NCI-H2107 treated with DMSO at 0.1 percent for 48 hours (cell line): ENCODE measurements at regions not wholly inside any gene's neighbourhood (a gene's known extent, or its start where the extent isn't known, plus 50 kb on each side); places are given as distances from the start of the nearest gene placed in this dataset.
"Not testable (repeated sequence)": the region's sequence is repeated elsewhere in the genome, so short reads cannot be mapped to it uniquely, and the experiment has no call there.

Experiments
- DNase-seq: peaks from one replicate; lab custom pipeline; 2025; ENCODE audit not compliant: unreplicated experiment; lab: John Stamatoyannopoulos, UW

- DNase-seq, result no peak
These were observed 981.1 kb downstream of the PCDH7 start for GRCh38 chr4:31701256-31701655.

GRCh38 chr4:31702326-31702725 lies 982.2 kb downstream of the PCDH7 start:
- no peak for DNase-seq

- no peak for DNase-seq
These were observed 994.1 kb downstream of the PCDH7 start for GRCh38 chr4:31714238-31714637.

- DNase-seq, result no peak
These were observed 995.1 kb downstream of the PCDH7 start for GRCh38 chr4:31715302-31715701.

DNA sequence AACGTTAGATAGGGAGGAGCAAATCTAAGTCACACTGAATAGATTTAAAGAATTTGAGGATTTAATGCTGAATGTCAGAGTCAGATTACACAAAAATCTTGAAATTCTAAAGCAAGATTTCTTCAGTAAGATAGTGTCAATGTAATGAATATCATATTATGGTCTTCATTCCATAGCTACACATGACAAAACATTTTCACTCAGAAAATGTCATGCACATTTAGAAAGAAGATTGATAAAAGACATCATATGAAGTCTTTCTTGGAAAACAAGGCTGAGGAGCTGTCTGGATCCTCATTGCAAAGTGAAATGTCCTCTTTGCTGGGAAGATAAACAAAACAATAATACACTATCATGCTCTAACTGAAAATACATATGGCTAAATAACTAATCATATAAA lies 1006.9 kb downstream of the PCDH7 start:
- no peak for DNase-seq

GRCh38 chr4:31735004-31735403 lies 1014.8 kb downstream of the PCDH7 start:
- DNase-seq, result no peak

DNA sequence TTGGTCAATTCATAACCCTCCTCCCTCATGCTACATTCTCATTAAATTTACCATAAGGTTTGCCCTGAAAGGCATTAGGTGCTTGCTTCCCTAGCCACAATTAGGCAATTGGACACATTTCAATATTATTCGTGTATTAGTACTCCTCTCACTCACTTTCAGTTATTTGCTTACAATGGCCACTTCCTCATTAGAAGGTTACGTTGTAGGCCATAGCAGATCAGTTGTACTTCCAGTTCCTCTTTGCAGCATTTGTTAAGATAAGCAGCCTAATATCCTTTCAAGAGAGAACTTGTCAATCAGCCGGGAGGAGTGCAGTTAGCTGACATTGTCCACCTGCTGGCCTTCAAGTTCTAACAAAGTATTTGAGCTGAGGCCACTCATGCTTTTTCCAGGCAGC lies 1017.2 kb downstream of the PCDH7 start:
- DNase-seq, result no peak

GRCh38 chr4:31741326-31741725 lies 1021.2 kb downstream of the PCDH7 start:
- no peak for DNase-seq

- DNase-seq, result no peak
These were observed 1028.2 kb downstream of the PCDH7 start for GRCh38 chr4:31748382-31748781.

GRCh38 chr4:31750581-31750980 lies 1030.4 kb downstream of the PCDH7 start:
- not testable (repeated sequence) for DNase-seq

- DNase-seq, result no peak
These were observed 1035.6 kb downstream of the PCDH7 start for GRCh38 chr4:31755751-31756150.

- DNase-seq, result no peak
These were observed 1048.6 kb downstream of the PCDH7 start for GRCh38 chr4:31768756-31769155.

DNA sequence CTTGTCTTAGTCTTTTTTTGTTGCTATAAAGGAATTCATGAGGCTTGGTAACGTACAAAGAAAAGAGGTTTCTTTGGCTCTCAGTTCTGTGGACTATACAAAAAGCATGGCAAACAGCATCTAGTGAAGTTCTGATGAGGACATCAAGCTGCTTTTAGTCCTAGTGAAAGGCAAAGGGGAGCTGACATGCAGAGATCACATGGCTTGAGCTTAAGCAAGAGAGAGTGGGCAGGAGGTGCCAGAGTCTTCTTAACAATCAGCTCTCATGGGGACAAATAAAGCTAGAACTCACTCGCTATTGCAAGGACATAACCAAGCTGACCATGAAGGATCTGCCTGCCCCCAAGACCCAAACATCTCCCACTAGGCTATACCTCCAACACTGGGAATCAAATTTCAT lies 1063.1 kb downstream of the PCDH7 start:
- DNase-seq, result no peak

DNA sequence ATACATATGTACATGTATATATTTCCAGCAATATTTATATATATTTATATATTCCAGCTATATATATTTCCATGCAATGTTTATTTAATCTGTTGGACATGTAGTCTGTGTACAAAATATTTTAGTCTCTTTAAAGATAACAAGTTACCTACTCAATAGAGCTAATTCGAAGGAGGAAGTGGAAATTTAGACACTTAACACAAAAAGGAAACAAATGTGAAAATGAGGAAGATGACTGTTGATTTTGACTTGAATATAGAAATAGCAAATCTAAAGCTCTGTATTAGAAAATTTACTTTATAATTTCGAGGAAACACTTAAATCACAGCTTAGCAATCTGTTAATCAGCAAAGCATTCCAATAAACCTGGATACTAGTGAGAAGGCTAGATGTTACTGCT lies 1064.4 kb downstream of the PCDH7 start:
- no peak for DNase-seq

DNA sequence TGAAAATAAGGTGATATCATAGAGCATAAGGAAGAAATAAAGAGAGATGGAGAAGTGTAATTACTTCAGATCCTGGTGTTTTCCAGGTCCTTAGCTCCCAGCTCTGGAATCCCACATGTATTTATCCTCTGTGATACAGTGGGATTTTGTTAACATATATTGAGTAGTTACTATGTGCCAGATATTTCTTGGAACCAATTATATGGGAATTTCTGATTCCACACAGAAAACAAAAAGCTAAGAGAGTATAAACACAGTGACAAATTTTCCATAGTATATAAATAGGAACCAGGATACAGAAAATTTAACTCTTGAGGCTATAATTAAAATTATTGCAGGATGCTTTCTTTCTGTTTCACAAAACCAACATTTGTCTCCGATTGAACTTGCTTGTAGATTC lies 1067.5 kb downstream of the PCDH7 start:
- DNase-seq, result no peak

DNA sequence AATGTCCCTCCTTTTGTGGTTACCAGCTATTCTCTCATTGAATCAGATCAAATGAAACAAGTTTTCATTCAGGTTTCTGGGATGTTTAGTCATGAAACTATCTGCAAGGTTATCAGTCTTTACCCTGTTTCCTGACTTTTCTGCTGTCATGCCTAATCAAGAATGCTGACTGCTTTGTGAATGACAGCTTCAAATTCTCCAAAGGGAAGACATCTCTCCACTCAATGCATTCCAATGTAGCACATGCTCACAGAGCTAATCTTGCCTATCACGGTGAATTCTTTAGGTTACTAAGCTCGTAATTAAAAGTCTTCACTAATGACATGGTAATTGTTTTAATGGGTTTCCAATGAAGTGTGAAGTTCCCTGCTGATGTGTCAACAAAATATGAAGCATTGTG lies 1068.5 kb downstream of the PCDH7 start:
- DNase-seq, result no peak

- DNase-seq, result no peak
These were observed 1071.5 kb downstream of the PCDH7 start for GRCh38 chr4:31791666-31792065.

DNA sequence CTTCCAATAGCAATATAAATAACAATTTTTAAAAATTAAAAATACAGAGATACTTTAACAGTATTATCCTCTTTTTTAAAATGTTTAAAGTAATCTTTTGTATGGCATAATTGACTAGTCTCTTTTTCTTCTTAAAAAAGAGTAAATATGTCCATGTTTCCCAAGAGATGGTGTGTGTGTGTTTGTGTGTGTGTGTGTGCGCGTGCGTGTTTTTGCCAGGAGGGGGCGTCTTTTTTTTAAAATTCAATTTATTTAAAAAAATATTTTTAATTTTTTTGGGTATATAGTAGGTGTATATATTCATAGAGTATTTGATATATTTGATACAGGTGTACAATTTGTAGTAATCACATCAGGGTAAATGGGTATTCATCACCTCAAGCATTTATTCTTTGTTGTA lies 1073.7 kb downstream of the PCDH7 start:
- no peak for DNase-seq

DNA sequence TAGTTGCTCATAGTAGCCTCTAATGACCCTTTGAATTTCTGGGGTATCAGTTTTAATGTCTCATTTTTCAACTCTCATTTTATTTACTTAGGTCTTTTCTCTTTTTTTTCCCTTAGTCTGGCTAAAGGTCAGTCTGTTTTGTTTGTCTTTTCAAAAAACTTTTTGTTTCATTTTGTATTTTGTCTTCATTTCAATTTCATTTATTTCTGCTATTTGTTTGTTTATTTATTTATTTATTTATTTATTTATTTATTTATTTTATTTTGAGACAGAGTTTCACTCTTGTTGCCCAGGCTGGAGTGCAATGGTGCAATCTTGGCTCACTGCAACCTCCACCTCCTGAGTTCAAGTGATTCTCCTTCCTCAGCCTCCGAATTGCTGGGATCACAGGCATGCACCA lies 1076.9 kb downstream of the PCDH7 start:
- not testable (repeated sequence) for DNase-seq

DNA sequence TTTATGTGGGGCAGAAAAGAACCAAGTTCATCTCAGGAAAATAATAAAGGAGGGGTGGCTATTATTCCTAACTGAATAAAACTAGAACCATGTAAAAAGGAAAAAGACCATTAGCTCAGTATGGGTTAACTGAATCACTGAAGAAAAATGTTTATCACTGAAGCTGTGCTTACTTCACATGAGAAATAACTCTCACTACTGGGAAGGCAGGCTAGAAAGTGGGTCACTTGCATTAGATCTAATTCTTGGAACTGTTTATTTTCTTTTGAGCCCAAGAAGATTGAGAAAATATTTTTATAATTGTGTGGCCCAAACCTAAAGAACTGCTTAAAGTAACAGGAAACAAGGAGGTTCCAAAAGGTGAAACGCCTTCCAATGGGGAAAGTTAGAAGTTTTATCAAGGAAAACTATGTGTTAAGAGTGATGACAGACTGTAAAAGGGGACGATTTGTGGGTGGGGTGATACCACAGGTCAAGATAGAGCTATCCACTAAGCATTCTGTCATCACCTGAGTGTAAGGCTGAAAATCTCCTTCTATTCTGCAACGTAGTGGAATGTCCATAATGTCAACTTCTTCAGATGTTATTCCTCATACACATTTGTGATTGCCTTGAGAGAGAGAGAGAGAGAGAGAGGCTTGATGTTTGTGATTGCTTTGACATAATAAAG lies 1083.5 kb downstream of the PCDH7 start:
- no peak for DNase-seq

GRCh38 chr4:31807036-31807435 lies 1086.9 kb downstream of the PCDH7 start:
- no peak for DNase-seq

- no peak for DNase-seq
These were observed 1124.2 kb downstream of the PCDH7 start for GRCh38 chr4:31844350-31844749.

DNA sequence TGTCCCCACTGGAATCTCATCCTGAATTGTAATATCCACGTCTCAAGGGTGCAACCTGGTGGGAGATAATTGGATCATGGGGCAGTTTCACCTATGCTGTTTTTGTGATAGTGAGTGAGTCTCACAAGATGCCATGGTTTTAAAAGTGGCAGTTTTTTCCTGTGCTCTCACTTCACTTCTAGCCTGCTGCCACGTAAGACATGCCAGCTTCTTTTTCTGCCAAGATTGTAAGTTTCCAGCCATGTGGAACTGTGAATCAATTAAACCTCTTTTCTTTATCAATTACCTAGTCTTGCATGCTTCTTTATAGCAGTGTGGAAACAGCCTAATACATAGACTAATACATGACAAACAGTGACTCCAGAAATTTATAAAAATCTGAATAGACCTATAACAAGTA lies 1131.8 kb downstream of the PCDH7 start:
- DNase-seq, result no peak
